HG02943 (cell line): ENCODE measurements at regions not wholly inside any gene's neighbourhood (a gene's known extent, or its start where the extent isn't known, plus 50 kb on each side); places are given as distances from the start of the nearest gene placed in this dataset.
"Not testable (repeated sequence)": the region's sequence is repeated elsewhere in the genome, so short reads cannot be mapped to it uniquely, and the experiment has no call there.

Source experiments
- ATAC-seq: cut with Tn5 transposase; IDR thresholded peaks from one replicate; pipeline ENCODE4 v1.9.1; 2021; ENCODE audit warnings: mild to moderate bottlenecking, low read depth, moderate library complexity; ENCODE audit not compliant: unreplicated experiment

- no peak for ATAC-seq
Measured at GRCh38 chr14:71541973-71542690, 390.1 kb upstream of the RGS6 start.

GRCh38 chr14:71549421-71550050 lies 382.7 kb upstream of the RGS6 start:
- no peak for ATAC-seq

- no peak for ATAC-seq
Measured at GRCh38 chr14:71550367-71550766, 381.9 kb upstream of the RGS6 start.

GRCh38 chr14:71551291-71551950 lies 380.8 kb upstream of the RGS6 start:
- ATAC-seq, result no peak

- no peak for ATAC-seq
Measured at GRCh38 chr14:71552809-71553208, 379.4 kb upstream of the RGS6 start.

GRCh38 chr14:71553779-71554178 lies 378.4 kb upstream of the RGS6 start:
- ATAC-seq, result no peak

GRCh38 chr14:71554323-71554722 lies 377.9 kb upstream of the RGS6 start:
- ATAC-seq, result no peak

- ATAC-seq, result peak; percentile 34
Measured at GRCh38 chr14:71554959-71555612, 377.1 kb upstream of the RGS6 start.

GRCh38 chr14:71555654-71556559 lies 376.3 kb upstream of the RGS6 start:
- ATAC-seq, result peak; percentile 81

GRCh38 chr14:71556730-71557129 lies 375.5 kb upstream of the RGS6 start:
- no peak for ATAC-seq

GRCh38 chr14:71557351-71557750 lies 374.9 kb upstream of the RGS6 start:
- ATAC-seq, result no peak

GRCh38 chr14:71558943-71559342 lies 373.3 kb upstream of the RGS6 start:
- not testable (repeated sequence) for ATAC-seq

GRCh38 chr14:71560751-71561150 lies 371.5 kb upstream of the RGS6 start:
- no peak for ATAC-seq

- no peak for ATAC-seq
Measured at GRCh38 chr14:71563492-71564153, 368.6 kb upstream of the RGS6 start.

- peak; percentile 75 for ATAC-seq
Measured at GRCh38 chr14:71566276-71566675, 366.0 kb upstream of the RGS6 start.

- not testable (repeated sequence) for ATAC-seq
Measured at GRCh38 chr14:71567499-71568133, 364.6 kb upstream of the RGS6 start.

GRCh38 chr14:71574976-71575375 lies 357.3 kb upstream of the RGS6 start:
- no peak for ATAC-seq

- ATAC-seq, result no peak
Measured at GRCh38 chr14:71576472-71576871, 355.8 kb upstream of the RGS6 start.

GRCh38 chr14:71579331-71579730 lies 352.9 kb upstream of the RGS6 start:
- no peak for ATAC-seq
